ENCODE measurements at regions not wholly inside any gene's neighbourhood (a gene's known extent, or its start where the extent isn't known, plus 50 kb on each side); places are given as distances from the start of the nearest gene placed in this dataset.

GRCh38 chr15:95025924-95026728, 794.8 kb downstream of the MCTP2 start:
- Histone ChIP-seq H3K4me3 (replicated peaks in 1 of 4; ENCODE audit: control extremely low read depth in 1 of 4, insufficient read depth in 1 of 4, low read depth in 3 of 4, low read length in 4 of 4) (no peak overlapping the region), H4K20me1 (ENCODE audit: control insufficient read depth, extremely low read depth, insufficient read depth, low read length) (no peaks in the 10 kb centered on the region), H3K79me2 (ENCODE audit: control insufficient read depth, insufficient read depth, low read length) (no peaks in the 10 kb centered on the region), H3K27me3 (ENCODE audit: control insufficient read depth, insufficient read depth, low read length) (no peaks in the 10 kb centered on the region), H3K9ac (ENCODE audit: insufficient read depth, low read length) (no peak overlapping the region), H3K9me3 (ENCODE audit: control insufficient read depth, insufficient read depth, low read depth, low read length) (no peaks in the 10 kb centered on the region), H3K4me2 (ENCODE audit: extremely low read depth, insufficient read depth, low read length) (no peak overlapping the region), H2AFZ (ENCODE audit: low read length) (no peak overlapping the region), H3K4me1 (ENCODE audit: control insufficient read depth, extremely low read depth, insufficient read depth, low read length) (no peaks in the 10 kb centered on the region), H3K36me3 (ENCODE audit: control insufficient read depth, insufficient read depth, low read length) (no peaks in the 10 kb centered on the region), H3K27ac (ENCODE audit: insufficient read depth, low read length) (no peak overlapping the region)
- peak; percentile 39 to 79 for DNase-seq (ENCODE audit: low read depth in 2 of 2)
- TF ChIP-seq CTCF (conservative IDR thresholded peaks at IDR 0.05 in 1 of 2, IDR thresholded peaks at IDR 0.05 in 1 of 2; ENCODE audit: low read depth in 1 of 2, low read length in 2 of 2) (peak; percentile 70 to 78), EZH2 (IDR thresholded peaks at IDR 0.05; ENCODE audit: low read length, missing control alignments) (no peak)

GRCh38 chr15:95027981-95028380, 796.6 kb downstream of the MCTP2 start:
- H3K79me2 ChIP-seq (ENCODE audit: control insufficient read depth, insufficient read depth, low read length) = no peaks in the 10 kb centered on the region
- no peaks in the 10 kb centered on the region for H3K4me1 ChIP-seq (ENCODE audit: control insufficient read depth, extremely low read depth, insufficient read depth, low read length)
- DNase-seq (ENCODE audit: low read depth in 2 of 2) = no peak
- H3K27me3 ChIP-seq (ENCODE audit: control insufficient read depth, insufficient read depth, low read length) = no peaks in the 10 kb centered on the region
- H2AFZ ChIP-seq (ENCODE audit: low read length) = no peak overlapping the region
- H4K20me1 ChIP-seq (ENCODE audit: control insufficient read depth, extremely low read depth, insufficient read depth, low read length) = no peaks in the 10 kb centered on the region
- TF ChIP-seq EZH2 (IDR thresholded peaks at IDR 0.05; ENCODE audit: low read length, missing control alignments) = no peak
- no peak for TF ChIP-seq CTCF (conservative IDR thresholded peaks at IDR 0.05 in 1 of 2, IDR thresholded peaks at IDR 0.05 in 1 of 2; ENCODE audit: low read depth in 1 of 2, low read length in 2 of 2)
- H3K9me3 ChIP-seq (ENCODE audit: control insufficient read depth, insufficient read depth, low read depth, low read length) = no peaks in the 10 kb centered on the region
- H3K27ac ChIP-seq (ENCODE audit: insufficient read depth, low read length) = no peak overlapping the region
- no peak overlapping the region for H3K4me3 ChIP-seq (replicated peaks in 1 of 4; ENCODE audit: control extremely low read depth in 1 of 4, insufficient read depth in 1 of 4, low read depth in 3 of 4, low read length in 4 of 4)
- H3K9ac ChIP-seq (ENCODE audit: insufficient read depth, low read length) = no peak overlapping the region
- H3K4me2 ChIP-seq (ENCODE audit: extremely low read depth, insufficient read depth, low read length) = no peak overlapping the region
- H3K36me3 ChIP-seq (ENCODE audit: control insufficient read depth, insufficient read depth, low read length) = no peaks in the 10 kb centered on the region

- H3K4me3 ChIP-seq (replicated peaks in 1 of 4; ENCODE audit: control extremely low read depth in 1 of 4, insufficient read depth in 1 of 4, low read depth in 3 of 4, low read length in 4 of 4) = no peak overlapping the region
- no peaks in the 10 kb centered on the region for H3K27me3 ChIP-seq (ENCODE audit: control insufficient read depth, insufficient read depth, low read length)
- H3K4me1 ChIP-seq (ENCODE audit: control insufficient read depth, extremely low read depth, insufficient read depth, low read length) = no peaks in the 10 kb centered on the region
- no peaks in the 10 kb centered on the region for H3K9me3 ChIP-seq (ENCODE audit: control insufficient read depth, insufficient read depth, low read depth, low read length)
- DNase-seq (ENCODE audit: low read depth in 2 of 2) = peak in 1 of 2 donors; percentile 65
- H3K36me3 ChIP-seq (ENCODE audit: control insufficient read depth, insufficient read depth, low read length) = no peaks in the 10 kb centered on the region
- H3K4me2 ChIP-seq (ENCODE audit: extremely low read depth, insufficient read depth, low read length) = no peak overlapping the region
- no peak overlapping the region for H2AFZ ChIP-seq (ENCODE audit: low read length)
- TF ChIP-seq CTCF (conservative IDR thresholded peaks at IDR 0.05 in 1 of 2, IDR thresholded peaks at IDR 0.05 in 1 of 2; ENCODE audit: low read depth in 1 of 2, low read length in 2 of 2) (no peak), EZH2 (IDR thresholded peaks at IDR 0.05; ENCODE audit: low read length, missing control alignments) (no peak)
- no peak overlapping the region for H3K27ac ChIP-seq (ENCODE audit: insufficient read depth, low read length)
- no peaks in the 10 kb centered on the region for H3K79me2 ChIP-seq (ENCODE audit: control insufficient read depth, insufficient read depth, low read length)
- no peak overlapping the region for H3K9ac ChIP-seq (ENCODE audit: insufficient read depth, low read length)
- H4K20me1 ChIP-seq (ENCODE audit: control insufficient read depth, extremely low read depth, insufficient read depth, low read length) = no peaks in the 10 kb centered on the region
Observed at GRCh38 chr15:95032156-95032555, 800.8 kb downstream of the MCTP2 start.

Measured in fibroblast of lung (primary cell).